HPDE6-E6E7 (cell line): ENCODE measurements at regions not wholly inside any gene's neighbourhood (a gene's known extent, or its start where the extent isn't known, plus 50 kb on each side); places are given as distances from the start of the nearest gene placed in this dataset.

ENCODE experiments used
- DNase-seq: peaks from one replicate; pipeline ENCODE4 v3.0.0; 2011; ENCODE audit warnings: missing footprints; ENCODE audit errors: extremely low spot score

DNA sequence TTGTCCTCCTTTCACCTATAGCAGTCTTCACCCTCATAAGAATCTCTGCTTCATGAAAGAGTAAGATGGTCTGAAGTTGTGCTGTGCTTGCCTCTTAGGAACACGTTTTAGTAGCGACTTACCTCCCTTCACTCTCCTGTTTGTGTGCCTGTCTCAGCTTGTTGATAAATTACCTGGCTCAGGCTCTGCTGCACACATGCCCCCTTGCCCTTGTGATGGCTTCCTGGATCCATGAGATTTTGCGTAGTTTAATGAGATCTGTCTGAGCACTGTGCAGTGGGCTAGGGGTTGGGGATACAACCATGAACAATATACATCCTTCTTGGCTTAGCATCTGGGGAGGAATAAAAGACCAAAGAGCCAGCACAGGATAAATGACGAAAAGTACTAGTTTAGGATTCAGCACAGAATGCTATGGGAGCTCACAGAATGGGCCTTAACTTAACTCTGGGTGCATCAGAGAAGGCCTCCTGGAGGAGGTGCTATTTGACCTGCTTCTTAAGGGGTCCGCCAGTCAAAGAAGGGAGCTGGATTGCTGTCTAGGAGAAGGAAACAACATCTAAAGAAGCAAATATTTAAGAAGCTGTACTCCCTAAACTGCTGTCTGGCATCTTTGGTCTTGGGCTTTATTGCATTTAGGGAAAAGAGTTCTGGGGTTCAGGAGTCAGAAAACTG lies 175.7 kb upstream of the PLXNA2 start:
- no peak for DNase-seq

DNA sequence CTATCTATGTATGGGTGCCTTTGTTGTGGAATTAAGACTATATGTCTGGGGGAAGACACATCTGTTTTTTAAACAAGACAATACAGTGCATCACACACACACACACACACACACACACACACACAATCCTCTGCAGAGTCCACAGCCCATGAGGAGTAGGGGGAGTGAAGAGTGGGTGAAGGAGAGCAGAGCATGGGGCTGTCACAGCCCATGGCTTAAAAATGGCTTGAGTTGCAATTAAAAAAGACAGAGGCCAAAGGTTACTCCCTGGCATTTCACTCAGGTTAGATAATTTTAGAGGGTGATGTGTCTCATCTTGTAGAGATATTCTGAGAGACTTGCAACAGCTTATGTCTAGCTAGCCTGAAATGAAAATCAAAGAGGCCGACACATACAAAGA lies 176.5 kb upstream of the PLXNA2 start:
- DNase-seq = no peak

DNA sequence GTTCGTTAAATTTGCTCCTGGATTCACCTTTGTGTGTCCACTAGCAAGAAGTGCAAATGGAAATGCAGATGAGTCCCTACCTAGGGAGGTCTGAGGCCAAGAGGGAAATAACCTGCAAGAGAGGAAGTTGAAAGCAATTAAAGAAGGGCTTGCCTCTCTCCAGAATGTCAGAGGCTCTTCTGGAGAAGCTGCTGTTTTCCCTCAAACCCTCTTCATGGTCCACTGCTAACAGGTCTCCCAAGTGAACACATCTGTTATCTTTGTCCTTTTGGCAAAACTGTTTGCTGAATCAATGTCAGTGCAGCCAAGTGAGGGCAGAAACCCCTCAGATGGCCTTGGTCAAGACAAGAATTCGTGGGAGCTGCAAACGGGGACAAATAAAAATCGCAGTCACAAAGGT lies 177.3 kb upstream of the PLXNA2 start:
- DNase-seq = no peak

DNA sequence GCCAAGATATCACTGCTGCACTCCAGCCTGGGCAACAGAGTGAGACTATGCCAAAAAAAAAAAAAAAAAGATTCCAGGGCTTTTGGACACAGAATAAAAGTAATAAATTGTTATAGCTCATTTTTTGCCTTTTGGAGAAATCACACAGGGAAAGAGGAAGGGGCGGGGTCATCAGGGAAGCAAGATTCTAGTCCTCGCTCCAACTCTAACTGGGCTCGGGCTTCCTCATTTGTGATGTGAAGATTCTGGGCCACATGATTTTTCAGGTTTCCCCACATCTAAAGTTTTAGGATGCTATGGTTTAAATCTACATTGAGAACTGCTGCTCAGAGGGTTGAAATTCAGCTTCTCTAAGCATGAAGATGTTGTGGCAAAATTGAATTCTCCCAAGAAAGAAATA lies 179.3 kb upstream of the PLXNA2 start:
- DNase-seq = no peak

DNA sequence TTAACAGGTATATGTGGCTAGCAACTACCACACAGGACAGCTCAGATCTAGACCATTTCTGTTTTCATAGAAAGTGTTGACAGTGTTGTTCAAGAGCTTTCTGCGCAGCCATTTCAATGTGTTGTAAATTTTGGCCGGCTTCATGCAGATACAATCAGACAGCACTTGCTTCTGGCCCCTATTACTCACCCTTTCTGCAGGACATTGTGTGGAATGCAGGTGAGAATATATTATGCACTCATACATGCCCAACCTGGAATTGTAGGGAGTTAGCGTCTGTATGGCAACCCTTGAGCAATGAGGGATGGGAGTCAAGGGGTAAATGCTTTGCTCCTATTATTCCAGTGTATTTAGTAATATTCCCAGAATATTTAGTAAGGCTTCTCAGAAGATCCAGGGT lies 180.9 kb upstream of the PLXNA2 start:
- DNase-seq = no peak

DNA sequence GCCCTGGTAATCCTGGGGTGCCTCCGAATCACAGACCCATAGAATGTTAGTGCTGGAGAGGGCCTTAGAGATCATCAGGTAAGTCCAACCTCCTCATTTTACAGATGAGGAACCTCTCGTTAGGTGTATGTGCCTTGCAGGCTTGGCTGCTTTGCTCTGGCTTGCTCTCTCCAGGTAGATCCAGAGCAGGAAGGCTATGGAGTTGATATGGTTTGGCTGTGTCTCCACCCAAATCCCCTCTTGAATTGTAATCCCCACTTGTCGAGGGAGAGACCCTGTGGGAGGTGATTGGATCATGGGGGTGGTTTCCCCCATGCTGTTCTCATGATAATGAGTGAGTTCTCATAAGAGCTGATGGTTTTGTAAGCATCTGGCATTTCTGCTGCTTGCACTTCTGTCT lies 186.0 kb upstream of the PLXNA2 start:
- DNase-seq = no peak

DNA sequence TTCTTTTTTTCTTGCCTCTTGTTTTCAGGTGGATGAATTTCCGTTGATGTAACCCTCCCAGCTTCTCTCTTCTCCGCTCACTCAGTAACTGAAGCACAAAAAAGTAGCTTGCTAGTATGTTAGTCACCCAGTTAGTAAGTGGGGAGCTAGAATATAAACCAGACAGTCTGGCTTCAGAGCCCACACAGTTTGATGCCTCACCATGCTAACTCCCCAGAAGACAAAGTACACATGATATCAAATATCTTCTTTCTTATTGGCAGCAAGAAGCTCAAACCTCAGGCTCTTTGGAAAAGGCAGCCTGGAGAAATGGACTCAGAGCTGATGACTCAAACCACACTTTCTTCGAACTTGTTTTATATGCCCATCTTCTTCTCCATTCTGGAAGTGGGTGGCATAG lies 187.5 kb upstream of the PLXNA2 start:
- no peak for DNase-seq

DNA sequence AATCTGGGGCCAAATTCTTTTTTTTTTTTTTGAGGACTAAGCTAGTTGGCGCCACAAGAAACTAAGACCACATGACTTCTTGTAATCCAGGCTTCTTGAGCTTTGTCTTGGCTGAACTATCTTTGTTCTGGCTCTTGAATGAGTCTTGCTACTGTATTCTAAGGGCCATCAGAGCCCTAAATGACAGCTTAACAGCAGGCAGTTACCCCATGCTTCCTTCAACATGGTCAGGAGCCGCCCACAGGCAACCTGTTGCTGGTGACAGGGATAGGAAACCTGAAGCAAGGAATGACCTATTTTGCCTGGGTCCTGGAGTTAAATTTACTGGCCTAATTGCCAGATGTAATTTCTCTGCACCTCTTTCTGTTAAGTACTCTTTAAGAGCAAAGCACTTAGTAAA lies 188.2 kb upstream of the PLXNA2 start:
- DNase-seq = no peak

DNA sequence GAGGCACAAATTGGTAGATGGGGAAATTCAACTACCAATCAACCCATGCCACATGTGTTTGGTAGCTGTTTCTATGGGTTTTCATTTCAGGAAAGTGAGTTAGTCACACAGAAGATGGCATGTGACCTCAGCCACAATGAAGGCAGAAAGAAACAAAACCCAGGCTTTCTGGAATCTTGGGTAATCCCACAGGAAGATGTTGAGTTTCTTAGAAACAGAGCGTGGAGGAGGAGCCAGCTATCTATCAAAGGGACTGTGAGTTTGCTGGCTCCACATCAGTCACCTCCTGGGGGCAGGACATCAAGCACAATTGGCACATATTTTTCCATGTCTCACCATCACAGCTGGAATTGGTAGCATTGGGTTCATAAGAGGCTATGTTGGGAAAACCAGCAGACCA lies 188.9 kb upstream of the PLXNA2 start:
- DNase-seq = no peak

DNA sequence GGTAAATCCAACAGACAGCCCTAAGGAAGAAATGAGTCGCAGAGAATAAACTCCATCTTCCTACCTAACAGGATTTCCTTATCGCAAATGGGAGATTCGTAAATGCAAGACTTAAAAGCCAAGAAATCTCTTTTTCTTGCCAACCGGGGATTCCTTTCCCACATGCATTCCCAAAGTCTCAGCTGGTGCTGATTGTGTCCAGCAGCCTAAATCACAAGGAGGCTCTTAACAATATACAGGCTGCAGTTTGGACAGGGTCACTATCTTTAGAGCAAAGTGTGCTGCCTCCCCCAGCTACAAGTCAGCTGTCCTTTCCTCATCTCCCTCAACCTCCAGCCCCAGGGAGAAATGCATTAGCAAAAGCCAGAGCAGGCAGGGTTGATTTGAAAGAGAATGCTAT lies 189.8 kb upstream of the PLXNA2 start:
- DNase-seq = no peak

DNA sequence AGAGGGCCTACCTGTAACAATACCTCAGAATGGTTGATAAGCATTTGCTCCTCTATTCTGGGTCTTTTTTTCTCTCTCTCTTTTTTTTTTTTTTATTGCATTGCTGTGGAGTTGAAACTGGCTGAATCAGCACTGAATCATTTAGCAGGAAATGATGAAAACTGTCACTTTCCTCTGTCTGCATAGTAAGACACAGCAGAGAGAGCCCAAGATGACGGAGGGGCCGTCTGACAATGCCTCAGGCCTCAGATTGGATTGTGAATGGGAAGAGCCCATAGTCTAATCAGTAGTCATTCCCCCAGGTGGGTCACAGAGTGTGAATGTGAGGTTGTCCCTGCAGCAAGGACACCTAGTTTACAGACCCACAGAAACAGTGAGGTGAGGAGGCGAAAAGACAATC lies 193.2 kb upstream of the PLXNA2 start:
- DNase-seq = no peak

DNA sequence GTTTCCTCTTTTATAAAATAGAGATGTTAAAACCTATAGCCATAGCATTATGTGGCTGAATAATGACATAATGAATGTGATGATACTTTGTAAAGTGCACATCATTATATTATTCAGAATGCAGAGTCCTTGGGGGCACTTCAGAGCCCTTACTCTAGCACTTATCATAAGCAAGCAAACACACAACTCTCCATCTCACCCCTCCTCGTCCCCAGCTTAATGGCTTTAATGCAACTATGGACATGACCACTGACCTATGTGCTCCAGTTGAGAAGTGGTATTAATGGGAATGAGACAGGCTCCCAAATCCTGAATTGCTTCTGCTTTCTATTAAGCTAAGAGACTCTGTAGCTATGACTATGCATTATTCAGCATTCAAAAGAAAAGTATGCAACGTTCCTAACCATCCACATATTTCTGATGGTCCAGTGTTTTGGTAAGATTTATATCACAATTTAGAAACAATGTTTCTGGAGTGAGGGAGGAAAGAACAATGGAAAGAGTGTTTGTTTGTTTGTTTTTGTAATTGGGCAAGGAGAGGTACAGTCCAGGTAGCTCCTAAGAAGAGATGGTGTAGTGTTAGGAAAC lies 194.0 kb upstream of the PLXNA2 start:
- no peak for DNase-seq

DNA sequence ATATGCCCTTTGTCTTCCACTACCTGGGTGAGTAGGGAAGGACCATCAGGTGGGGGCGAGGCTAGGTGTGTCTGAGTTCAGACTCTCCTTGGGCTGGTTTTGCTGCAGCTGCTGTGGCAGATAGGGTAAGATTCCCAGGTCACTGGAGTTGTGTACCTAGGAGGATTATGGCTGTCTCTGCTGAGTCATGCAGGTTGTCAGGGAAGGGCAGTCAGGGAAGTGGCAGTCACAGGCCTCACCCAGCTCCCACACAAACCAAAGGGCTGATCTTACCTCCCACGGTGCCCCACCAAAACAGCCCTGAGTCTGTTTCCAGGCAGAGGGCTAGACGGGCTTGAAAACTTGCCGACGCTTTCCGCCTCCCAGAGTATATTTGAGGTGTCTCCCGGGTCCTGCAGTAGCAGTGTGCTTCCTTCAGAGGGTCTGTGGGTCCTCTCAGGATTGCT lies 201.6 kb upstream of the PLXNA2 start:
- DNase-seq = no peak

DNA sequence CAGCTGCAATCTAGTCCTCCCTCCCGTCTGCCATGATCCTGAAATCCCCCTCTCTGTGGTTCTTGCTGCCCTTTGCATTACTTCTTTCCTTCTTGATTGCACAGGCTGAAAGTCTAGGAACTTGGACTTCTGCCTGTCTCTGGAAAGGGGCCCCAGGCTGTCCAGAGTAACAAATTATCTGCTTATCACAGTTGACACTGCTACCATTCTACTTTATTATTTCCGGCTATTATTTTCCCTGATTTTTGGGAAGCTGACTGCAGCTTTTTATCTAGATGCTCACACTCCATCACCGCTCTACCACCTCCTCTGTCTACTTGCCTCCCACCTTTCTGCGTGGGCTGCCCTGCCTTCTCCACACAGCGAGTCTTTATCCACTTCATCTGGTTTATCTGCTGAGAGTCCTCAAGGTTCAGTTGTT lies 202.1 kb upstream of the PLXNA2 start:
- no peak for DNase-seq

DNA sequence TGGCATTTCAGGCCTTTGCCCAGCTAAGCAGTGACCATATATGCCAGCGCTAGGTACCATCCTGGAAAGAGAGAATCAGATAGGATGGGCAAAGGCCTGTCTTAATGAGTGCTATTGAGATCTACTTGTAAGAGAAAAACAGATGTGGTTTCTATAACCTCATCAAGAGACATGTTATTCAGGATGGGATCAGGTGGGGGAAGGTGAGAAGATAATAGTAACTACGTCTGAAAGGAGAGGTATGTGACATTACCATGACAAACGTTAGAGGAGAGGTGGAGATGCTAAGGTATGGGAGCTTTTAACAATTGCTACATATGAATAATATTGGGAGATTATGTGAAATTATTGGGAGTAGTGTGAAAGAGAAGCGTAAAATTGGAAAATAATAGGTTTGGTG lies 204.2 kb upstream of the PLXNA2 start:
- DNase-seq = no peak

DNA sequence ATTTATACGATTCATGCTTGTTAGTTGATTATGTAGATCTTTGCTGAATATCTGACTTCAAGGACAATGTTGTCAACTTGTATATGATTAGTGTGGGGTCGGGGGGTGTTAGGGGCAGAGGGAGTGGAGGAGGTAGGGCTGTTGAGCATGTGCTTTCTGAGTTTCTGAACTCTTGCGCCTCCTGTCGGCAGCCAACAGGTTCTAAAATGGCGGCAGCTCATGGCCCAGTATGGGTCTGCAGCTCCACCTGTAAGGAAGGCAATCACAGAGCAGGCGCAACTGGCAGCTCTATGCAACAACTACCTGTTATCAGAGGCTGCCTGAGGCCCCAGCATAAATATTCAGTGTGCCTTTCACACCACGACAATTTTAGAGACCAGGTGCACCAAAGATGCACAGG lies 205.8 kb upstream of the PLXNA2 start:
- no peak for DNase-seq

DNA sequence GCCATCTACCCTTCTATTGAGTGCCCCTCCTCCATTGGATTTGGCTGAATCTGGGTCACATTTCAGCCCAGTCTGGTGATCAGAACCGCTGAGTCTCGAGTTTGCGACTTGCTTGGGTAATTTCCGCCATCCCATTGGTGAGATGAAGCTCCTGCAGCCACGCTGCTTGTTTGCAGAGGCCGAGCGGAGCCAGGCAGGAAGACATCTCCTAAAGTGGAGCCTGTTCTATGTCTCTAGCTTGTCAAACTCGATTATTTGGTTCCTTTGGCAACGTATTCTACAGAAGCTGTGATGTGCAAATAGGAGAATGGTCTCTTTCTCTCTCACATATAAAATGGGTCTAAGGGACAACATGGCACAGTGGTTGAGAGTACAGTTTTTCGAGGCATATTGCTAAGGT lies 206.8 kb upstream of the PLXNA2 start:
- no peak for DNase-seq

DNA sequence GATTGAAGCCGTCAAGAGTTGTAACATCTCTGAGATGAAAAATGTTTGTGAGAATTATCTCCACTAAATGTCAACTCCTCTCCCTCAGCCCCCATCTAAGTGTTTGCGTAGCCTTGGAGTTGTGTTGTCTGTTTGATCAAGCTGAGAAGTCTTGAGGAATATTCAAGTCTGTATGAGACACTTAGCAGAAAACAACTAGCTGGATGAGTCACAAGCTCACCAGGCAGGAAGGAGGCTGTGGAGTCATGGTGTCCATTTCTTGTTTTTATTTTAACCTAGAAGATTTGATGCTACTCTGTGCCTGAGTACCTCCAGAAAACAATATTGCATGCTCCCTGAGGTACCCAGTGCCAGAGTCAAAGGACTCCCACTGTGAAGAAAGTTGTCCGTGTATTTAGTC lies 211.6 kb upstream of the PLXNA2 start:
- DNase-seq = no peak

DNA sequence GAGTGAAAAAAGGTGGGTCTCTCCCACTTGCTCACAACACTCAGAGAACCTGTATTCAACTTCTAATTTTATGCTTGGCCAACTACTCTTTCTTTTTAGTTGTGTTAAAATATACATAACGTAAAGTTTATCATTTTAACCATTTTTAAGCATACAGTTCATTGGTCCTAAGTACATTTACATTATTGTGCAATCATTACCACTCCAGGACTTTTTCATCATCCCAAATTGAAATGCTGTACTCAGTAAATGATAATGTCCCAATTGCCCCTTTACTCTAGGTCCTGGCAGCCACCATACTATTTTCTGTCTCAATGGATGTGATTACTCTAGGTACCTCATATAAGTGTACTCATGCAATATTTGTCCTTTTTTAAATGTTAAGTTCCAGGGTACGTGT lies 212.3 kb upstream of the PLXNA2 start:
- DNase-seq = no peak

DNA sequence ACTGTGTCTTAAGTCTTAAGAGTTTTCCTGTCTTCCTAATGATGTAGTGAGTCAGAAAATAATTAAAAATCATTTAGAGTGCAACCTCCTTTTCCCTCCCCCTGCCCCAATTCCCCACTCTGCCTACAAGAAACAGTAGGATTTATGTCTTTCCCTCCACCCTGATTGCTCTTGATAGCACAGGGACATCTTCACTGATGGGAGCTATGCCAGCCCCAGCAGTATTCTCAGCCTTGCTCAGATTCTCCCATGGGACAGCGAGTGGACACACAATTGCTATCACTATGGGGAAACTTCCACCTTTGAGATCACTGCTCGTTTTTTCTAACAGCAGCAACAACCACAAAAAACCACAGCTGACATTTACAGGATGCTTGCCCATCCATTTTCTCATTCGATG lies 216.6 kb upstream of the PLXNA2 start:
- no peak for DNase-seq

DNA sequence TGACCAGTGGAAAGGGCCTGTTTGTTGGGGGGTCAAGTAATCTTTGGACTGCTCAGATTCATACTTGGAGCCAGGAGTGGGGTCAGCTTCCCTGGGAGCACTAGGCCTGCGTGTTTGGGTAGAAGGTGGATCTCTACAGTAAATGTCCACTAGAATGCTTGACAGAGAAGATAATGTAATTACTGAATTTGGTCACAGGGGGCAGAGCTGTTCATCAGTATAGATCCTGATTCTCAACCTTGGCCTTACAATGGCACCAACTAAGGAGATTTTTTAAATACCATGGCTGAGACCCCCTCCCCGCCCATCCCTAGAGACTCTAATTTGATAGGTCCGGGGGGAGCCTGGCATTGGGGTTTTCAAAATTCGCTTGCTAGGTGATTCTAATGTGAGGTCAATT lies 217.5 kb upstream of the PLXNA2 start:
- no peak for DNase-seq

DNA sequence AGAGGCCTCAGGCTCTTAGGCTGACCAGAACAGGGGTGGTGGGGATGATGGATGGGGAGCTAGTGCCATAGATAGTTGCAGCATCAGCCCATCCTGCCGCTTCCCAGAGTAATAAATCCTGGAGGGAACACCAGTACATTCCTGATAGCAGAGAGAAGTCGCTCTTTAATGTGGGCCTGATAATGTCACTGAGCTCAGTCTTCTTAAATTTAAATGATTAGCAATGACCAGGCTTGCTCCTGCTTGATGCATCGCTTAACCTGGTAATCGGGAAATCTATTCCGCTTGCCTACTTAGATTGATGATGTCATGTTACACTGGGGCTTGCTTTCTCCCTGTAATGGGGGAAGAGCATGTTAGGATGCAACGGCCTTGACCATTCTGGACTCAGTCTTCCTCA lies 218.6 kb upstream of the PLXNA2 start:
- DNase-seq = no peak

DNA sequence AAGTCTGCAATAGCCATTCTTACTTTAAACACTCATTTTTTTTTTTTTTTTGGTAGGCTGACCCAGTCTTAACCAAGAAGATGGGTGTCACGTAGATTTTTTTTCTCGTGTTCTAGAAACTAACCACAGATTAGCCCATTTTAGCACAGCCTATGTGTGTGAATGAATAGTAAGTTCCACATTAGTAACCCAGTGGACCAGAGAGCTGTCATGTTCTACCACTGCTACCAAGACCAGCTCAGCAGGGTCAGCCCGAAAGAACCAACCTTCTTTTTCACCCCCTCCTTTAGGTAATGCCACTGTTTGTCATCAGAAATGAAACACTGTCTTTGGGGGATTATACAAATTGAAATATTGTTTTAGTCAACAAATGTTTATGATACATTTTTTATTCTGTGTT lies 221.1 kb upstream of the PLXNA2 start:
- no peak for DNase-seq
